ENCODE measurements at regions not wholly inside any gene's neighbourhood (a gene's known extent, or its start where the extent isn't known, plus 50 kb on each side); places are given as distances from the start of the nearest gene placed in this dataset.

GRCh38 chr2:60079562-60079961 is 473.9 kb downstream of the BCL11A start:
- no peak for TF ChIP-seq POLR2A (IDR thresholded peaks at IDR 0.05)
- no peak for TF ChIP-seq CTCF (IDR thresholded peaks at IDR 0.05)

All from Peyer's patch (tissue), 4 donors.